Medulla oblongata (tissue), 1 donor: ENCODE measurements at regions not wholly inside any gene's neighbourhood (a gene's known extent, or its start where the extent isn't known, plus 50 kb on each side); places are given as distances from the start of the nearest gene placed in this dataset.

Experiments
- DNase-seq: peaks from one replicate; pipeline ENCODE4 v3.0.0-alpha.2; 2015; ENCODE audit errors: extremely low spot score

DNA sequence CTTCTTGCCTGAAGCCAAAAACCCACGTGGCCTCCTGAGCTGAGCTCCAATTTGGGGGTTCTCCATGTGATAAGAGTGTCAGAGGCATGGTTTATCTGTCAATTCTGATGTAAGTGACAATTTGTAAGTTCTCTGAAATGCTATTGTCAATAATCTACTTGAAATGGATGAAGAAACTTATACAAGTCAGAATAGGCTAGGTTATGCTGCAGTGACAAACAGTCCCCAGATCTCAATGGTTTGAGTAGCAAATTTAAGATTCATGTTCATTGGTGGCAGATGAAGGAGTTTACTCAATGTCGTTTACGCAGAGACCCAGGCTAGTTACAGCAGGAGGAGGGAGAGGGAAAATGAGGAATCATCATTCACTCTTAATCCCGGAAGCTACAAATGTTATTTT lies 352.4 kb downstream of the KIF16B start:
- DNase-seq = no peak

DNA sequence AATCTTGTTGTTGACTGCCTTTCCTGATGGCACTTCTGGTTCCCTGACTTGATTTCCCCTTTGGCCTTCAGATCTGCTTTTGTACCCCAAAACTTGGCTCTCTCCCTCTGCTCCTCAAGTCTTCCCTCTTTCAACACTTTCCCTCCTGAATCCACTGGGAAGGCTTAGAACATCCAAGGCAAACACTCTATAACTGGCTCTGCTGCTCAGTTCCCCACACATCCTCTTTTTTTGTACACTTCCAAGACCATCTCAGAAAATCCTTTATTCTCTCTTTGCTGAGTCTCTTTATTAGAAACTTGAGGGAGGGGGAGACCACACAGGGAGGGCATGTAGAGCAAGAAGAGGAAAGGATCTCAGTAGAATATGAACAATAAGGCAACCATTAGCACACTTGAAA lies 354.1 kb downstream of the KIF16B start:
- DNase-seq = no peak

DNA sequence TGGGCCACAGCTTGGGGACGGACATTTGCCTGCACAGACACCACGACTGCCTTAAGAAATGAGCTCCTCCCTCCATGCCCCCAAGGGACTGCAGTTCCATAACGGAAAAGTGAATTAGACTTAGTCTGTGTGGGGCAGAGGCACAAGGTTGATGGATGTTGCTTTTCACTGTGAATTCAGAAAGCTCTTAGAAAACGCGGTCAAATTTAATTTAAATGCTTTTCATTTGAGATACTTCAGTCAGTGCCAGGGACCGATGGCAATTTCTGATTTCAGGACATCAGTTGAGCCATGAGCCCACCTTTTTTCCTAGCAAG lies 356.4 kb downstream of the KIF16B start:
- DNase-seq = no peak

DNA sequence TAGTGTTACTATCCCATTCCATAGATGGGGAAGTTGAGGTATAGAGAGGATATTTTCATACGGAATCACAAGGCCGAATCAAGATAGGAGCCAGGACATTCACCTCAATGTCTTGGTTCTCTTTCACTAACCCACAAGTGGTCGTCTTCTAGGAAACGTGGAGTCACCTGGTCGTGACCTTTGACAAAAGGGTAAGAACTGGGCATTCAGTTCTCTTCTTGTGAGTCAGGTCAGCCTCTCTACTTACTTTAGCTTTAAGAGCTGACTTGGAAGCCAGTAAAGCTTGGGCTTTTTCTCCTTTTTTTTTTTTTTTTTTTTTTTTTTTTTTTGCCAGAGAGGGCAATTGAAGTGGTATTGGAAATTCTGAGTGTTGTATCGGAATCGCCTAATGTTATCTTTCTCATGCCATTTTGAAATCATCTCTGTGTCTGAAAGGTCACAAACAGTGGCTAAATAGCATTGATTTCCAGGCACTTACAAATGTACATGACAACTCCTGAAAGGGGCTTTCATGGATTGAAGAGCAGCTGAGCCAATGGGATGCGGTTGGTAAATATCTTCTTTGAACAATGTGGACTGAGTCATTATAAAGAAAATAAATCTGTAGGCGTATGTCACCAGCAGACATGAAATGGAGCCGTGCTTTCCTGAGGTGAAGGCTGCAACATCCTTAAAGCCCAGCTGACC lies 356.9 kb downstream of the KIF16B start:
- DNase-seq = no peak

DNA sequence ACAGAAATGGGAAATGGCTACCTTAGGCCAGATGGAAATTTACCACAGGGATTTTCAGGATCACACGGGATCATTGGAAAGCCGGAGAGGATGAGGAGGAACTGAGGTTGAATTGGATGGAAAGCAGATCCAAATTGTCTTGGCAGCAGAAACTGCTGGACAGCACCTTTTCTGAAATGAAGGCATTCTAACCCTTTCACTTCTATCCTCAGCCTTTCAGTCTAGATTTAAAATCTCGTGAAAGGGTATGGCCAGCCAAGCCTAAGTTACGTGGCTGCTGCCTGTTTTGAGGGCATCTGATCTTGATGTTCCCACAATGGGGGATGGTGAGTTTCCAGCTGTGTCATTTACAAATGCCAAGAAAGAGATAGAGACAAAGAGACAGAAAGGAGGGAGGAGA lies 358.2 kb downstream of the KIF16B start:
- DNase-seq = no peak

DNA sequence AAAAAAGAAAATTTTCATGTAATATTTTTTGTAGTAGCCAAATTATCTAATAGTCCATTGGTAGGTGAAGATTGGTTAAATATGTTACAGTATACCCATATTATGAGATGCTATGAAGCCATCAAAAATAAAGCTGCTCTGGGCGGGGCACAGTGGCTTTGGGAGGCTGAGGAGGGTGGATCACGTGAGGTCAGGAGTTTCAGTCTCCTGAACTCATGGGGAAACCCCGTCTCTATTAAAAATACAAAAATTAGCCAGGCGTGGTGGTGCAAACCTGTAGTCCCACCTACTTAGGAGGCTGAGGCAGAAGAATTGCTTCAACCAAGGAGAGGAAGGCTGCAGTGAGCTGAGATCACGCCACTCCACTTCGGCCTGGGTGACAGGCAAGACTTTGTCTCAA lies 360.5 kb downstream of the KIF16B start:
- DNase-seq = no peak

DNA sequence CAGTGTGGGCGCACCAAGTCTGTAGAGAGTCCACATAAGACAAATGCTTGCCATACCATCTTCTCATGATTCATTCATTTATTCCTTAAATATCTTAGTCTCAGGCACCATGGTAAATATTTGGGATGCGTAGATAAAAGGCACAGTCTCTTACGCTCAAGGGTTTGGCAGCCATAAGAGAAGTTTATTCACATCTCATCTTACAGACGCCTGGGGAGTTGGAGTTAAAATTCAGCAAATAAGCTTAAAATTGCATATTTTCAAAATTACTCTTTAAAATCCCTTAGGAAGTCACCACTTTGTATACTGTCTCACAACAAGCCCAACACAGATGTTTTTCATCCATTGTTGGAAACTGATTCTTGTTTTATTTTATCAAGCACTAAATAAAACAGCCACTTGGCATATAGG lies 363.3 kb downstream of the KIF16B start:
- DNase-seq = no peak

DNA sequence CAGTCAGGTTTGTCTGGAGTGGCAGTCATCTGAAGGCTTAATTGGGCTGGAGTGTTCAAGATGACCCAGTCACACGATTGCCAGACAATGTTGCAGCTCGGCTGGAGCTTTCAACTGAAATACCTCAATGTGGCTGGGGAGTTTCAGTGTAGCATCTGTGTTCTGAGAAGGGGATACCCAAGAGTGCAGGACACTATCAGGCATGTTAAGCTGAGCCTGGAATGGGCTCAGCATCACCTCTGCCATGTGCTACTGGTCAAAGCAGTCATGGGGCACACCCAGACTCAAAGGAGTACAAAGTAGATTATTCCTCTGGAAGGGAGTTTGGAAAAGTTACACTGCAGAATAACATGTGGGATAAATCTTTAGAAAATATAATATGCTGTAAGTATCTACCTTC lies 363.9 kb downstream of the KIF16B start:
- DNase-seq = no peak

DNA sequence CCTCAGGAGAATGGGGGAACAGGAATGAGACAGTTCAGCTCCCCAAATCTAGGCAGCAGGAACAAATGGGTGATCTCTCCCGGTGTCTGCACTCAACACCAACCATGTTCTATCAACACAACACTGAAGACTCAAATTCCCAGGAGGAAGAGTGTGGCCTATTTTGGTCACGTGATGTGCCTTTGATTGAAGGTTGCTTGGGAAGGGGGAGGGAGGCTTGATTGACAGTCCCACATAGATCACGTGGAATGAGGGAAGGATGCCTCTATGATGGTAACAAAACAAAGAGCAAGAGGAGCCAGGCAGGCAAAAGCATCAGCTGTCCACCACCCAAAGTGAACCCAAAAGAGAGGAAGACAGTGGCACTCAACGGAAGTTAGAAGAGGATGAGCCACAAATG lies 364.8 kb downstream of the KIF16B start:
- no peak for DNase-seq

DNA sequence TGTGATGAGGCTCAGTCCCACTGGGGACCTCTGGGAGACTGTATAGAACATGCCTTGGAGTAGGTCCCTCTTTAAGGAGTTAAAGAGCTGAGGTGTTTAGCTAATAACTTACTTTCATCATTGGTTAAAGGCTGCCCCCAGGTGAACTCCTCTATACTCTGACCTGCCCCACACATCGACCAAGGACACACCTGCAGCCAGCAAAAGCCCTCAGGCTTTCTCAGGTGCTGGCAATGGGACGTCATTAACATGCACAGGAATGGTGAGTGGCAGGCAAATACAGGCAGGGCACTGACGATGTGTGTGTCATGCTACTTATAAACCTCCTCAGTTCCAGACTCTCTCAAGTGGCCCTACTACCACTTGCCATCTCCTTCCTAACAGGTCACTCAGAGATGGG lies 366.4 kb downstream of the KIF16B start:
- DNase-seq = no peak

DNA sequence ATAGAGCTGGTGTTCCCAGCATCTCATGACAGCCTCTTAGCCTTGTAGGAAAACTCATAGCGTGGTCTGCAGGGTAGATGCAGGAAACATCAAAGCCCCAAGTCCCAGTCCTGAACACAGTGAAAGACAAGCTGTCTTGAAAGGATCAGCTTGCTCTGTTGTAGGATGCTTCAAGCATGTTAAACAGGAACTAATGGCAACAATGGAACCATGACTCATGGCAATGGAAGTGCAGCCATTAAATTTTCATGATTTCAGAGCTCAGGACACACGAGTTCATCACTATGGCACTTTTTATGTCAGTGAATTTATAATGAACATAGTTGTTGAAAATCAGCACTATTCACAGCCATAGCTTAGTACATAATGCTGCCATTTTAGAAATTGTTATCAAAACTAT lies 367.7 kb downstream of the KIF16B start:
- DNase-seq = no peak

DNA sequence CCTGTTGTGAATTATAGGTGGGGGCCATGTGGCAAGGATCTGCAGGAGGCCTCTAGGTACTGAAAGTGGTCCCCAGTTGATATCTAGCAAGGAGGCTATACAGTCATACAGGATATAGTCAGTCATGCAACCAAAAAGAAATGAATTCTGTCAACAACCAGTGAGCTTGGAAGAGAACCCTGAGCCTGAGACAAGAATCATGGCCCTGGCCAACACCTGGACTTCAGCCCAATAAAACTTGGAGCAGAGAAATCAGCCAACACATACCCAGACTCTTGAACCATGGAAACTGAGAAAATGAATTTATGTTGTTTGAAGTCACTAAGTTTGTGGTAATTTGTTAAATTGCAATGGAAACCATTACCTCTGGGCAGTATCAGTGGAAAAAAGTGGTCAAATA lies 370.2 kb downstream of the KIF16B start:
- peak; percentile 7 for DNase-seq

DNA sequence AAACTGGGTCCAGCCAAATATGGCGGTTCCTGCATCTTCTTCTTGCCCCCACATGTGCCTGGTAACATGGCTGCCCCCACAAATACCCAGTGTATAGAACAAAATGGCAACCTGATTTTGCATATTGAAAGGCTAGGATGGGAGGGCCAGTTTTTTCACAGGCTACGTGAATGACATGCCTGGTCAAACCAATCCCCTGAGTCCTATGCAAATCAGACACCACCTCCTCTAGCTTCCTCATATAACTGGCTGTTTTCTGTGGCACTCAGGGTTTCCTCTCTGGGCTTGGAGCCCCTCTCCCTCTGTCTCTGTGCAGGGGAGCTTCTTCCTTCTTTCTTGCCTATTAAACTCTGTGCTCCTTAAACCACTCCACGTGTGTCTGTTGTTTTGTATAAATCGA lies 372.1 kb downstream of the KIF16B start:
- DNase-seq = no peak

DNA sequence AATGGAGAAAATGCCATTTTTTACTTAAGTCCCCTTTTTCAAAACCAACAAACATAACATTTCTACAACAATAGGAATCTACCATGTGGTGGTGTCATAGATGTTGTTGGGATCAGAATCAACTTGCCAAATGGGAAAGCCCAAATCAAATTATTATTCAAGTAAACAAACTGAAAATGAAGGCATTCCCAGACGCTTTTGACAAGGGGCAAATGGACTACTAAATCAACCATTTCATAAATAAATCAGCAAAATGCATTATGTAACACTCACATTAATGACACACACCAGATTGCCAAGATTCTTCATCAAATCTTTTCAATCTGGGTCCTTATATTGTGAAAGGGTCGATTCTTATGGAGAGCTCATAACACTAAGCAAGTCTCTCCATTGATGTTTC lies 375.6 kb downstream of the KIF16B start:
- DNase-seq = no peak

DNA sequence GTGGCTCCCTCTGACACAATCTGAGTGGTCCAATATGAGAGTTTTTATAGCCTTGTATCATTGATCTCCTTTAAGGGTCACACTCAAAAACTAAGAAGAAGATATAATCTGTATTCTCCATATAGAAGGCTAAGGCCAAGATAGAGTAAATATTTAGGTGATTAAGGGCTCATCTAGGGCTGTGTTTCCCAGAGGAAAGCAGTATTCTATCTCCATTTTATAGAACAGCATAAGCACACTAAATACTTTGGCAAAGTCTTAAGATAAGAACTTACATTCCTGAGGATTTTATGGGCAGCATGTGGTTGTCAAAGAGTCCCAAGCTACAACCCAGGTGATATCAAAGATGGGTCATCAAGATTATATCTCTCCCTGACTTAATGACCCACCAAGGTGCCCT lies 377.6 kb downstream of the KIF16B start:
- no peak for DNase-seq

DNA sequence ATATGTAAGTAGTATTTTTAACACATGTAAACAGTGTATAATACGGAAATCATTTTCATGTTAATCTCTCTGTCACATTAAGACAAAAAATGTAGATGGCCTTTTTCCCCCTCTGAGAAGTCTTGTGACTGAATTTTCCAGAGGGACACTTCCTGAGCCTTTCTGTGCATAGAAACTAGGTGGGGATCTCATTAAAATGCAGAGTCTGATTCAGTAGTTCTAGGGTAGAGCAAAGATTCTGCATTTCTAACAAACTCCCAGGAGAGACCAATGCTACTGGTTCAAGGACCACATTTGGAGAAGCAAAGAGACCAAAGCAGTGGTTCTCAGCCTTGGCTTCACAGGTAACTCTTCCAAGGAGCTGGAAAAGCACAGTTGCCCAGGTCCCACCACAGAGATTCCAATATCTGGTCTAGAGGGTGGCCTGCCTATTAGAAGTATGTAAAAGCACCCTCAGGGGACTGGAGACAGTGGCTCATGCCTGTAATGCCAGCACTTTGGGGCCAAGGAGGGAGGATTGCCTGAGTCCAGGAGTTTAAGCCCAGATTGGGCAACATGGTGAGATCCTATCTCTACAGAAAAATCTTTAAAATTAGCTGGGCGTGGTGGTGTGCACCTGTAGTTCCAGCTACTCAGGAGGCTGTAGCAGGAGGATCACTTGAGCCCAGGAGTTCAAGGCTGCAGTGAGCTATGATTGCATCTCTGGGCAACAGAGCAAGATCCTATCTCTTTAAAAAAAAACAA lies 378.5 kb downstream of the KIF16B start:
- DNase-seq = no peak

DNA sequence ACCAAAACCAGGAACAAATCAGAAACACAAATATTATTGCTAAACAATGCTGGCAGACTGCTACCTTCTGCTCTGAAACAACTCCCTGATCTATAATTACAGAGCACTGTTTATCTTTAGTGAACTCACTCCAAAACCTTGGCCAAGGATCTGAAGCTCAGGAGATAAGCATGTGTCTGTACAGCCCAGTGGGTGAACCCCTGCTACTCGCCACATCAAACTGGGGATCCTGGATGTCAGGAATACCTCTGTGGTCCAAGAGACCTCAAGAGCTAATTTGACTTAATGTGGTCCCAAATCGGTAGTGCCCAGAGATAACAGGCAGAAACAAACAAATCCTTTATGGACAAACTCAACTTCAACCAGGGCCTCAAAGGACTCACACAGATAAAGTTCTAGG lies 381.8 kb downstream of the KIF16B start:
- DNase-seq = no peak

DNA sequence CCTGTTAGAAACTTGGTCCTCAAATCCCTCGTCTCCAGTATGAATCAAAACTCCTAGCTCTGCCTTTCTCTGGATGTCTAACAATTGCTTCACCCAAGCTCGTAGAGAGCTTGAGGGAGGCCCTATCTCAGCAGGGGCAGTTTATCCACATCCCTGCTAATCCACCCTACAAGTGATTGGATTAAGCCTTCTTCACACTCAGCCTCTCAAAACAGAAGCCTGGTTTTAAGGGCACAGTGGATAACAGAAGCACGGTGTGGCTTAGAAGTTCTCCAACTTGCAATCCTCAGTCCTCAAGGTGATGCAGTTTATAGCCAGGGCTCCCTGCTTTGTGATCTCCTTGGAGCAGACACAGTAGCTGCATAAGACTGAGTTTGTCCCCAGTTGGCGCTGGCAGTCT lies 383.9 kb downstream of the KIF16B start:
- no peak for DNase-seq

DNA sequence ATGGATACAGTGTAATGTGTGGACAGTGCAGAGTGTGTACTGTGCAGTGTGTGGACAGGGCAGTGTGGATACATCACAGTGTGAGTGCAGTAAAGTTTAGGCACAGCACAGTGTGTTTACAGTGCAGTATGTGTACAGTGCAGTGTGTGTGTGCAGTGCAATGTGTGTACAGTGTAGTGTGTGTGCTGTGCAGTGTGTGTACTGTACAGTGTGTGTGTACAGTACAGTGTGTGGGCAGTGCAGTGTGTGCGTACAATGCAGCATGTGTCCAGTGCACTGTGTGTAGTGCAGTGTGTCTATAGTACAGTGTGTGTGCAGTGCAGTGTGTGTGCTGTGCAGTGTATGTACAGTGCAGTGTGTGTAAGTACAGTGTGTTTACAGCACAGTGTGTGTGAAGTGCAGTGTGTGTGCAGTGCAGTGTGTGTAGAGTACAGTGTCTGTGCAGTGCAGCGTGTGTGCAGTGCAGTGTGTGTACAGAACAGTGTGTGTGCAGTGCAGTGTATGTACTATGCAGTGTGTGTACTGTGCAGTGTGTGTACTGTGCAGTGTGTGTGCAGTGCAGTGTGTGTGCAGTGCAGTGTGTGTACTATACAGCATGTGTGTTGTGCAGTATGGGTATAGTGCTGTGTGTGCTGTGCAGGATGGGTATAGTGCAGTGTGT lies 385.2 kb downstream of the KIF16B start:
- no peak for DNase-seq

DNA sequence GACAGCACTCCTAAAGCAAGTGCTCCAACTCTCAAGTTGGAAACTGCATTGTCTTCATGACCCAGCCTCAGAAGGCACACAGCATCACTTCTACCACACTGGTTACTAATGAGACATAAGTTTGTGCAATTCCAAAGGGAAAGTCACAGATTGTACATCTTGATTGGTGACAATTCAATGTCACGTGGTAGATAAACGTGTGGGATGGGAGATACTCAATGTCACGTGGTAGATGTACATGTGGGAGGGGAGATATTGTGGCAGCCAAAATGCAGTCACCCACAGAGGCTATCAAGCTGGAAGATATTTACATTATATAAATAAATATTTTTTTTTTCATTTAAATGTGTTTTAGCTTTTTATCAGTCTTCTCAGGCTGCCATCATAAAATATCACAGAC lies 393.3 kb downstream of the KIF16B start:
- DNase-seq = no peak

DNA sequence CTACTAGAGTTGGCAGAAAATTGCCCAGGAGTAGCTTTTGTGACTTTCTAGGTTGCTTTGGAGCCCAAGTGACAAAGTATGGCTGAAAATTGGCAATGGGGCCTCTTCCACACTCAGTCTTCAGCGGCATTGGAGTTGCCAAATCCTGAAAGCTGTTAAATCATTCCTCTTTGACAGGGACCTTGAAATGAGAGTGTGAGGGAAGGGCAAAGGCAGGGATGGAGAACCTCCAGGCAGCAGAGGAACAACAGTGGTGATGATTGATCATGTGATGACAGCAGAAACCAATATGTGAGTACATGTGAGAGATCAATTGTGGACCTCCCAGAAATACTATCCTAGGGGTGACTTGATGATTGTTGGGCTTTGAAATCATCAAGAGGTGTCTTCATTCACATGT lies 393.9 kb downstream of the KIF16B start:
- DNase-seq = no peak

DNA sequence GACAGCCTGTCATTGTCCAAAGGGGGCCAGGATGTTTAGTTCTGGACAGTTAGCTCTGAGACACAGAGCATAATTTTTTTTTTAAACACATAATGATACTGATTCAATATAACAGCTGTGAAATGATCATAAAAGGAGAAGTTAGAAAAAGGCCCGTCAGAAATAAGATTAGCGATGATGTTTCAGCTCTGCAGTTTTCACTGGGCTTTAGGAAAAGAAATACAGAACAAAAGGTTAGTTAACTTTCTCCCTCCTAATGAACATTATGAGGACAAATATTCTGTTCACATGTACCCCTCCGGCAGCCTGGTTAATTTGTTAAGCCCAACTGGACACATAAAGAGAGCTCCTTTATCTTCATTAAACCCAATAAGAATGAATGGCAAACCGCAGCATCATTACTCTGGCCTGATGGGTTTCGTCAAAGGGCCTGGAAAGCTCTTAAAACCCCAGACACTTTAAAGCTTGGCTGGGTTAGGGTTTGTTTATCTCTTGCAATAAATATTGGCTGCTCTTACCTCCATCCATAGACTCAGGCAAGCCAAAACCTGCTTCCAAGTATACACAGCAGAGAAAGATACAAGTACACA lies 394.6 kb downstream of the KIF16B start:
- DNase-seq = no peak
